ENCODE measurements at regions not wholly inside any gene's neighbourhood (a gene's known extent, or its start where the extent isn't known, plus 50 kb on each side); places are given as distances from the start of the nearest gene placed in this dataset.
"Not testable (repeated sequence)": the region's sequence is repeated elsewhere in the genome, so short reads cannot be mapped to it uniquely, and the experiment has no call there.

- no peak for DNase-seq
Observed at GRCh38 chr6:167708501-167709094, 118.1 kb upstream of the AFDN start.

- no peak for DNase-seq
Observed at GRCh38 chr6:167709196-167709595, 117.5 kb upstream of the AFDN start.

DNA sequence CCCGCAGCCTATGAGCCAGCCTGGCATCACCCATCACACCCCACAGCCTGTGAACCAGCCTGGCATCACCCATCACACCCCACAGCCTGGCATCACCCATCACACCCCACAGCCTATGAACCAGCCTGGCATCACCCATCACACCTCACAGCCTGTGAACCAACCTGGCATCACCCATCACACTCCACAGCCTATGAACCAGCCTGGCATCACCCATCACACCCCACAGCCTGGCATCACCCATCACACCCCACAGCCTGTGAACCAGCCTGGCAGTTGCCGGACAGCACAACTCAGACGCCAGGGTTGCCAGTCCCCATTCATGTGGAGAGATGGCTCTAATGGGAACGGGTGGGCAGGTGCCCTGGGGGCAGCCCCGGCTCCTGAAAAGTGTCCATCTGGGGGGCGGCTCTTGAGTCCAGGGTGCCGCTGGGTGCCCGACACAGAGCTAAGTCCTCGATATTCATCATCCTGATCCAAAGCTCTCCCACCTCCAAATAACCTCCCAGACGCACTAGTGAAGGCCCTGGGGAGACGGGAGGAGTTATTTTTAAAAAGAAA is 116.9 kb upstream of the AFDN start:
- DNase-seq: not testable (repeated sequence)

DNA sequence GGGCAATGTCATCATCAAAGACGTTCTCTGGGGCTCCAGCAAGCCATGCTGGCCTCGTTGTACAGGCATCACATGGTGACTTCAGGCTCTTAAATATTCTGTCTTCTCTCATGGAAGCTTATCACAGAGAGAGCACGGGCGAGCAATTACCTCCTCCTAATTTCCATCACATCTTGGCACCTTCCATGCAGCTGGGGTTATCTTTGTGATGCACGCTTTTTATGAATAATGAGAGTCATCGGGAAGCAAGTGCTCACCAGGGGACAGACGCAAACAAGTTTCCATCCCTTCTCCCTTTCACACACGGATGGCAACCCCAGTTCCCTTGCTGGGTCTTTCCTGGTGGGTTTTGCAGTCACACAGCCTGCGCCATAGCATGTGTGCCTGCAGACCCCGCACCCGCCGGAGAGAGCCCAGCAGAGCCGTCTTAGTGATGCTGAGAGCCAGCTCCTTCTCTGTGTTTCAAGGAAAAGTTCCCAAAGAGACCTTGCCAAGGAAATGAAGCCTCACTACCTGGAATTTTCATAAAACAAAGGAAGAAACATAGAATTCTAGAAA is 116.3 kb upstream of the AFDN start:
- DNase-seq: no peak

GRCh38 chr6:167711211-167711610 is 115.5 kb upstream of the AFDN start:
- no peak for DNase-seq

DNA sequence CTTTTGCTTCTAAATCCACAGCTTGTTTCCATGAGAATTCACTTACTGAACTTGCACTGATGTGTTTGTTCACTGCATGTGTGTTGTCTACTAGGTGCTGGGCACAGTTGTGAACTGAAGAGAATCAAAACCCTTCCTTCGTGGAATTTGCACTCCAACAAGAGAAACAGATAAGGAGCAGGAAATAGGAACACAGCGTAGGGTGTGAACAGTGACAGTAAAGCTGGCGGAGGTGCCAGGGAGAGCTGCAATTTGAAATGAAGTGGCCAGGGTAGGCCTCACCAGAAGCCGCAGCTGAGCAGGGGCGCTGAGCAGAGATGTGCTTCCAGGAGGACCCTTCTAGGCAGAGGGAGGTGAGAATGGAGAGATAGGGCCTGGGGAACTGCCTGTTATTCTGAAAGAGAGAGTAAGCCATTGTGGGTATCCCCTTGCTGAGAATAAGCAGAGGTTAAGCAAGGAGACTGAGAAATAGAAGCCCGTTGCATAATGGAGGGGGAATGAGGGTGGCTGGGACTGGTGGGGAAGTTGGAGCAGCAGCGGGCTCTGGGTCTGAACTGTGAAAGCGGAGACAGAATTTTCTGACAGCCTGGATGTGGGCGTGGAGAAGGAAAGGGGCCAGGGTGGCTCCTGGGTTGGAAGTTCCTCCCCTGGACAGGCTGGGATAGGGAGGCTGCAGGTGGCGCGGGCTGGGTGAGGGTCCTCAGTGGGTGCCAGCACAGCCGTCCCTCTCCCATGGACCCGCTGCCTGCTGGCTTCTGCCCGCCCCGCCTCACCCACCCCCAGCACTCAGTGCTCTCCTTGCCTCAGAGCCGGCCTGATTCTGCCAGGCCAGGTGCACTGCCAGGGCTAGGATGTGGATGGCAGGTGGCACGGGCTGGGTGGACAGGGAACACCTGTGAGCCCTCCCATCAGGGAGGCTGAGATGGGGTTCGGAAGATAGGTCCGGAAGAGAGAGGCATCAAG is 114.7 kb upstream of the AFDN start:
- DNase-seq: no peak

DNA sequence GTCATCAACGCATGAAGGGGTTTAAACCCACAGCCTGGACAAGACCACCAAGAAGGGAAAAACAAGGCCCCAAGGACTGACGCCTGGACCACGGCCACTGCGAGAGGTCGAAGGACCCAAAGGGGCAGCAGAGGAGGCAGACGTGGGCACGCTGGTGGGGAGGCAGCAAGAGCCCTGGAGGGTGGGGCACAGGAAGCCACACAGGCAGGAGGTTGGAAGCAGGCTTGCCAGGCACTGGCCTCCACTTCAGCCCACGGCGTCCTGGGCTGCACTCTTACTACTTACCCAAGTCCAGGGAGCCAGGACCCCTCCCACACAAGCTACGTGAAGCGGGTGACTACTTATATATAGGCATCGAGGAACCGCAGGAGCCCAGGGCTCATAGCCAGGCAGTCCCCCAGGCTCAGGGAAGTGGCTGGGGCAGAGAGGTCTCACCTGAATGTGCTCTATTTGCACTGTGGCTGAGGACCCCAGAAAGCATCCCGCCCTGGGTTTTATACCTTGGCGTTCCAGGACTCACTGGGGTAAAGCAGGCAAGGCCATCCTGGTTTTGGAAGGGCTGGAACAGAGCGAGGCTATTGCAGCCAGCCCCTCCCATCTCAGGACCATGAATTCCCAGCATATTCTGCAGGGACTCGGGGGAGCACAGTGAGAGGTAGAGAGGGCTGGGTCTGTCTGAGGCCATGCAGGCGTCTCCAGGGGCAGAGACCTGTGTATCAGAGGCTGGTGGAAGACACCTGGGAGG is 113.8 kb upstream of the AFDN start:
- no peak for DNase-seq

GRCh38 chr6:167714152-167714551 is 112.6 kb upstream of the AFDN start:
- DNase-seq: no peak

DNA sequence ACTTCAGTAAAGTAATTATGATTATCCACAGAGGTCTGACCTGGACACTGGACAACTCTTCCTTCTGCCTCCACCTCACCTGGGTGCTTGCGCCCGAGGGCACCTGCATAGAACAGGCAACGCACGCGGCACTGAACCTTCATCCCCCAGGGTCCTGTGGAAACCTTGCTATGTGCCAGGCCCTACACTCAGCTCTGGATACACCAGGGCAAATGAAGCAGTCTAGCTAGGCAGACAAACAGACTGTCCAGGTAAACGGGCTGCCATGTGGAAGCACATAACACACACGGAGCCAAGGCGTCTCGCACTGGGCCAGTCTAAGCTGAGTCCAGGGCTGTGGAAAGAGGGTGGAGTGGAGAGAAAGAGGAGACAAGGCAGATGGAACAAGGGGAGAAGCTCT is 109.3 kb upstream of the AFDN start:
- no peak for DNase-seq

DNA sequence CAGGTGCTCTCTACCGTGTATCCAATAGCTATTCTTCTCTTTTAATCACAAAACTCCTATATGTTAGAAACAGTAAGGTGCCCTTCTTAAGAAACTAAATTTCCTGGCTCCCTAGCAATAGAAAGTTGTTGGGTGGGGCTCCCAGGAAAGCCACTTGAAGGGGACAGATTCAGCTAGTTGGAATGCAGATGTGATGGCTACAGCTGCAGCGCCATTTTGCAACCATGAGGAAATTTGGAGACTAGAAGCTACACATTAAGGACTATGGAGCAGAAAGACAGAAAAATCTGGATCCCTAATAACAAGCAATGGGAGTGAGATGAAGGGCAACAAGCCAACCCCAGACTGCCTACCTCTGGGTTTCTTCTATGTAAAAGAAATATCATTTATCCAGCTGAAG is 108.8 kb upstream of the AFDN start:
- no peak for DNase-seq

DNA sequence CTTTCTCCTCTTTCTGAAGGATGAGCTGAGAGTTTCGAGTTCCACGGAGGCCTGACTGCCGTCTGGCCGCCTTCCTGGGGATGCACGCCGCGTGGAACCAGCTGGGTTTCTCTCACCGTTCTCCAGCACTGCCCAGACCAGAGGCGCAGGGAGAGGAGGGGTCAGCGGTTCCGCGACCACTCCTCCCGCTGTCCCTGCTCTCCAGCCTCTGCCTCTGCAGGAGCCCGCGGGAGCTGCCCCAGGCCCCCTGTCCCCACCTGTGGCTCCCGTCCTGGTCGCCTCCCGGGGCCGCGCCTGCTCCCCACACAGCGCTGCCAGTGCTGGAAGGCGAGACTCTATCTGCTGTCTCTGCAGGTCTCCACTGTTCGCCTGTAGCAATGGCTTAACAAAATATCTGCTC is 106.8 kb upstream of the AFDN start:
- DNase-seq: no peak

GRCh38 chr6:167720456-167721285 is 106.0 kb upstream of the AFDN start:
- no peak for DNase-seq

DNA sequence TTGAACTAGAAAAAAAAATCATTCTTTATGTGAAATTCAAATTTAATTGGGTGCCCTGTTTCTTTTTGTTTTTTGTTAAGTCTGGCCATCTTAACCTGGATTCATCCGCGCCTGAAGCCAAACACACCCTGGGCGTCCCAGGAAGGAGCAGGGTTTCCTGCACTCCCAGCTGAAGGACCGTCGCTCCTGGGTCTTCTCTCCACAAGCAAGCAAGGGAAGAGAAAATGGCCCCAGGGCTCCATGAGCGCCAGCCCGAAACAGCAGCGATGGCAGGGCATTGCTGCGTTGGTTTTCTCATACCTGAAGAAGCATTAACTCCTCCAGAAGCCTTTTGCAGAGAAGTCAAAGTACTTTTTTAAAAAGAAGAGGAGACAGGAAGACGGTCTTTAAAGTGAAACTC is 105.4 kb upstream of the AFDN start:
- no peak for DNase-seq

GRCh38 chr6:167722634-167723309 is 103.9 kb upstream of the AFDN start:
- DNase-seq: no peak

- DNase-seq: no peak
Observed at GRCh38 chr6:167726043-167726621, 100.6 kb upstream of the AFDN start.

DNA sequence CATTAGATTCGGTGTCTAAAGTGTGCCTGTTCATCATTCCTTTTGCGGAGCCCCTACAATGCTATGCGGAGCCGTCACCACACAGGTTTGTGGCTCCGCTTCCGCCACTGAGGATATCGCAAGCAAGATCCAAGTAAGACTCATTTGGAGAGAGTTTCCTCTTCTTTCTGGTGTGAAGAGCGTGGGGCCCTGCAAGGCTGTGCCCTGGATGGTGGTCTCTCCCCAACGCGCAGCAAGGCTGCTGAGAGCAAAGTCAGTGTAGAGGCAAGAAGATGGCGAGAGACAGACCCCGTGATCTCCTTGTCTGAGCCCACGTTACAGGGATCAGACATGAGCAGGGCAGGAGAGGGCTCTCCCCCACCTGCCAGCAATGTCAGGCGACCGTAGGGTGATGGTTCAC is 96.3 kb upstream of the AFDN start:
- DNase-seq: no peak

DNA sequence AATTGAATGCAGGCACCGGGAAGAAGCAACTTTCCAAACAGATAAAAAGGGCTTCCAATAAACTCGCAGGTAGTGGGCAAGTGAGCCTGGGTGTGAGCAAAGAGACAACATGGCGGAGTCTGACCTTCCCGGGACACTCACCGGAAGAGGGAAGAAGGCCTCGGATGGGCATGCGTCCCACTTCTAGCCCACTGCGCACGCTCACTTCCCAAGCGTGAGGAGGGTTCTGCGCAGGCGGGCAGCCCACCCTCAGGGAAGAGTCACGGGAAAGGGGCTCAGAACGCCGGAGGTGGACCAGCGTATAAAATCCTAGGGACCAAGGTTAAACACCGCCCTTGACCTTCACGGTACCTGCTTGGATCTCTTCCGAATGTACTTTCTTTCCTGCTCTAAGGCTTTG is 95.5 kb upstream of the AFDN start:
- DNase-seq: no peak

DNA sequence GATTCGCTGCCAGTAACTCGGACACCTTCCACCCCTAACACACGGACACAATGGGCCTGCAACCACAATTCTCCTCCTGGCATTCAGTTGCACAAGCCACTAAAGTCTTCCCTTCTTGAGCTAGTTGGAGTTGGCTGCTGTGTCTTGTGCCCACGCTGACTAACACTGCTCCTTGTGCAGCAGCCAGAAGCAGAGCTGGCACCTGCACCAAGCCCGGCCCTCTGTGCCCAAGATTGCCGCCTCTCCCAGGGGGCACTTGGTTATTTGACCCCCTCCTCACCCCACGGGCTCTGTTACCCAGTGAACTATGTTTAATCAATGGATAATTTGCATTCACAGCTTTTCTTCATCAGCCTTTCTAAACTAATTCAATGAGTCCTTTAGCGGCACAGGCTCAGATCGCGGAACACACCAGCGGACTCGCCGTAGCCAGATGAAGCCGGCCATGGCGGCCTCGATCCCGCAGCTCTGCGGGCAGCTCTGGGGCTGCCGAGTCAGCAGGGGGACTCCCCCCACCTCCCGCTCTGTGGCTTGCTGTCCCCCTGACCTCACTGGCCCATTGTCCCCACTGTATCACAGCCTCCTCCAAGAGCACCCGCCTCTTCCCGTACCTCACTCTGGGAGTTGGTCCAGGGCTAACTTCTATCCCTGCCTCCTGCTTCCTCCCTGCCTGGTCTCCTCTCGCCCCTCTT is 94.8 kb upstream of the AFDN start:
- DNase-seq: peak in 30 of 56 donors; percentile 8 to 79 (median 40)
